ENCODE measurements at regions not wholly inside any gene's neighbourhood (a gene's known extent, or its start where the extent isn't known, plus 50 kb on each side); places are given as distances from the start of the nearest gene placed in this dataset.
"Not testable (repeated sequence)": the region's sequence is repeated elsewhere in the genome, so short reads cannot be mapped to it uniquely, and the experiment has no call there.

- no peak for DNase-seq (ENCODE audit: low read depth, low spot score)
These were observed 853.9 kb downstream of the KCNT2 start for GRCh38 chr1:195754303-195754702.

GRCh38 chr1:195748969-195749368 is 859.3 kb downstream of the KCNT2 start:
- in situ Hi-C loops (cut with HindIII; ENCODE audit: low pct_unique_long_range_greater_than_20kb, low sequenced_read_pairs): no loop called here
- DNase-seq (ENCODE audit: low read depth, low spot score): no peak

More at GRCh38 chr1:195754303-195754702, 853.9 kb downstream of the KCNT2 start:
- in situ Hi-C loops (cut with HindIII; ENCODE audit: low pct_unique_long_range_greater_than_20kb, low sequenced_read_pairs): no loop called here

- in situ Hi-C loops (cut with HindIII; ENCODE audit: low pct_unique_long_range_greater_than_20kb, low sequenced_read_pairs): no loop called here
- DNase-seq (ENCODE audit: low read depth, low spot score): no peak
These were observed 862.8 kb downstream of the KCNT2 start for GRCh38 chr1:195745189-195746010.

GRCh38 chr1:195744256-195744655 is 864.0 kb downstream of the KCNT2 start:
- no peak for DNase-seq (ENCODE audit: low read depth, low spot score)
- in situ Hi-C loops (cut with HindIII; ENCODE audit: low pct_unique_long_range_greater_than_20kb, low sequenced_read_pairs): no loop called here

GRCh38 chr1:195740862-195741261 is 867.4 kb downstream of the KCNT2 start:
- in situ Hi-C loops (cut with HindIII; ENCODE audit: low pct_unique_long_range_greater_than_20kb, low sequenced_read_pairs): no loop called here
- no peak for DNase-seq (ENCODE audit: low read depth, low spot score)

- in situ Hi-C loops (cut with HindIII; ENCODE audit: low pct_unique_long_range_greater_than_20kb, low sequenced_read_pairs): no loop called here
- DNase-seq (ENCODE audit: low read depth, low spot score): no peak
These were observed 869.1 kb downstream of the KCNT2 start for GRCh38 chr1:195738966-195739650.

GRCh38 chr1:195735140-195735539 is 873.1 kb downstream of the KCNT2 start:
- in situ Hi-C loops (cut with HindIII; ENCODE audit: low pct_unique_long_range_greater_than_20kb, low sequenced_read_pairs): no loop called here

GRCh38 chr1:195733826-195734225 is 874.4 kb downstream of the KCNT2 start:
- peak; percentile 55 for DNase-seq (ENCODE audit: low read depth, low spot score)
- in situ Hi-C loops (cut with HindIII; ENCODE audit: low pct_unique_long_range_greater_than_20kb, low sequenced_read_pairs): no loop called here

More at GRCh38 chr1:195735140-195735539, 873.1 kb downstream of the KCNT2 start:
- DNase-seq (ENCODE audit: low read depth, low spot score): no peak

- DNase-seq (ENCODE audit: low read depth, low spot score): no peak
- in situ Hi-C loops (cut with HindIII; ENCODE audit: low pct_unique_long_range_greater_than_20kb, low sequenced_read_pairs): no loop called here
These were observed 874.8 kb downstream of the KCNT2 start for GRCh38 chr1:195733408-195733807.

- in situ Hi-C loops (cut with HindIII; ENCODE audit: low pct_unique_long_range_greater_than_20kb, low sequenced_read_pairs): no loop called here
- DNase-seq (ENCODE audit: low read depth, low spot score): no peak
These were observed 876.9 kb downstream of the KCNT2 start for GRCh38 chr1:195731385-195731784.

- in situ Hi-C loops (cut with HindIII; ENCODE audit: low pct_unique_long_range_greater_than_20kb, low sequenced_read_pairs): no loop called here
- DNase-seq (ENCODE audit: low read depth, low spot score): no peak
These were observed 884.4 kb downstream of the KCNT2 start for GRCh38 chr1:195723796-195724194.

- in situ Hi-C loops (cut with HindIII; ENCODE audit: low pct_unique_long_range_greater_than_20kb, low sequenced_read_pairs): not testable (repeated sequence)
These were observed 885.1 kb downstream of the KCNT2 start for GRCh38 chr1:195722852-195723795.

GRCh38 chr1:195722146-195722545 is 886.1 kb downstream of the KCNT2 start:
- DNase-seq (ENCODE audit: low read depth, low spot score); in situ Hi-C loops (cut with HindIII; ENCODE audit: low pct_unique_long_range_greater_than_20kb, low sequenced_read_pairs): not testable (repeated sequence)

More at GRCh38 chr1:195722852-195723795, 885.1 kb downstream of the KCNT2 start:
- not testable (repeated sequence) for DNase-seq (ENCODE audit: low read depth, low spot score)

GRCh38 chr1:195721210-195721971 is 886.8 kb downstream of the KCNT2 start:
- no peak for DNase-seq (ENCODE audit: low read depth, low spot score)
- in situ Hi-C loops (cut with HindIII; ENCODE audit: low pct_unique_long_range_greater_than_20kb, low sequenced_read_pairs): no loop called here

GRCh38 chr1:195717651-195718050 is 890.6 kb downstream of the KCNT2 start:
- in situ Hi-C loops (cut with HindIII; ENCODE audit: low pct_unique_long_range_greater_than_20kb, low sequenced_read_pairs): no loop called here
- peak; percentile 59 for DNase-seq (ENCODE audit: low read depth, low spot score)

GRCh38 chr1:195715652-195716051 is 892.6 kb downstream of the KCNT2 start:
- in situ Hi-C loops (cut with HindIII; ENCODE audit: low pct_unique_long_range_greater_than_20kb, low sequenced_read_pairs): no loop called here
- DNase-seq (ENCODE audit: low read depth, low spot score): no peak

GRCh38 chr1:195714248-195714647 is 894.0 kb downstream of the KCNT2 start:
- in situ Hi-C loops (cut with HindIII; ENCODE audit: low pct_unique_long_range_greater_than_20kb, low sequenced_read_pairs): no loop called here

More at GRCh38 chr1:195714248-195714647, 894.0 kb downstream of the KCNT2 start:
- DNase-seq (ENCODE audit: low read depth, low spot score): no peak

Data from SK-MEL-5 (cell line).